ENCODE measurements at regions not wholly inside any gene's neighbourhood (a gene's known extent, or its start where the extent isn't known, plus 50 kb on each side); places are given as distances from the start of the nearest gene placed in this dataset.

DNA sequence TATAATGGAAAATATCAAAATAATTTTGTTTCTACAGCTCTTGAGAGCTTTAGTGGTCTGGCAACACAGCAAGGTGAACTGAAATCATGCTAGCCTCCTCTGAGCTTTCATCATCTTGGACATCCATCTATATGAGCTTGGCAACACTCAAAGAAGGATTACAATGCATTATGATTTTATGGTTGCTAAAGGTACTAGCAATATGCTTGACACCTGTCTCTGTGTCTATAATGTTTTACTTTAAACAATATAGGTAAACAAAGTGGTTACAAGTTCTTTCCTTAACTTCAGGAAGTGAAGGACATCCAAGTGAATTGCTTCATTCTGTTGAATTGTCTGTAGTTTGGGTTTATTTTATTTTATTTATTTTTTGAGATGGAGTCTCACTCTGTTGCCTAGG is 203.7 kb upstream of the RRP15 start:
- CTCF ChIA-PET, result no interaction called here
- TF ChIP-seq CTCF (conservative IDR thresholded peaks at IDR 0.05; ENCODE audit: low read depth), result no peak
- no peak for DNase-seq (ENCODE audit: low spot score)
- H3K27ac ChIP-seq, result no peak overlapping the region
- POLR2A ChIA-PET (ENCODE audit: low non-redundant PET), result no interaction called here

- H3K27ac ChIP-seq, result no peak overlapping the region
- no peak for DNase-seq (ENCODE audit: low spot score)
- no peak for TF ChIP-seq CTCF (conservative IDR thresholded peaks at IDR 0.05; ENCODE audit: low read depth)
- ChIA-PET CTCF (no interaction called here), POLR2A (ENCODE audit: low non-redundant PET) (no interaction called here)
Measured at GRCh38 chr1:218090459-218090858, 194.6 kb upstream of the RRP15 start.

DNA sequence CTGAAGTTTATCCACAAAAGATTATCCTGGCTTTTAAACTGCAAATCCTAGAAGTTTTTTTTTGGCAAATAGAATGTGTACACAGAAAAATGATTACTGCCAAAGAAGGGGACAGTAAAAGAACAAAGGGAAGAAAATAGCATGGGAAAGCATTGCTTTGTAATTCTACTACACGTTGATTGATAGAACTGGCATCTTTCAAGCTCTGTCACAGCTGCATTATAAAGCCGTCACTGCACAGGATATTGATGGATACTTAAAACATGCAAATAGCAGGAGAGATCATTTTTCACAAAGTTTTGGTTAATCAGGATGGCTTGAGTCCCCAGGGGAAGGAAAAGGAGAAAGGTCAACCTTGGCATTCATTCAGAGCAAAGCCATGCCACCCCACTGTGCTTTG is 183.7 kb upstream of the RRP15 start:
- CTCF ChIA-PET, result no interaction called here
- POLR2A ChIA-PET (ENCODE audit: low non-redundant PET), result no interaction called here
- TF ChIP-seq CTCF (conservative IDR thresholded peaks at IDR 0.05; ENCODE audit: low read depth), result no peak
- no peak overlapping the region for H3K27ac ChIP-seq
- no peak for DNase-seq (ENCODE audit: low spot score)

GRCh38 chr1:218108034-218108433 is 177.1 kb upstream of the RRP15 start:
- ChIA-PET CTCF (no interaction called here), POLR2A (ENCODE audit: low non-redundant PET) (no interaction called here)
- TF ChIP-seq CTCF (conservative IDR thresholded peaks at IDR 0.05; ENCODE audit: low read depth), result no peak
- H3K27ac ChIP-seq, result no peak overlapping the region
- no peak for DNase-seq (ENCODE audit: low spot score)

- CTCF ChIA-PET, result interaction anchor here (0.6 kb wide), 1 partner anchor 1310 kb away, joined by 3 read pairs; no protein-coding TSS in a partner anchor
Measured at GRCh38 chr1:218112862-218113261, 172.2 kb upstream of the RRP15 start.

GRCh38 chr1:218123968-218124367 is 161.1 kb upstream of the RRP15 start:
- no peak for DNase-seq (ENCODE audit: low spot score)
- no peak overlapping the region for H3K27ac ChIP-seq
- ChIA-PET POLR2A (ENCODE audit: low non-redundant PET) (no interaction called here), CTCF (interaction anchor here (0.6 kb wide), 1 partner anchor 138 kb away, joined by 3 read pairs; no protein-coding TSS in a partner anchor)
- TF ChIP-seq CTCF (conservative IDR thresholded peaks at IDR 0.05; ENCODE audit: low read depth), result no peak

More at GRCh38 chr1:218112862-218113261, 172.2 kb upstream of the RRP15 start:
- no peak for DNase-seq (ENCODE audit: low spot score)
- POLR2A ChIA-PET (ENCODE audit: low non-redundant PET), result no interaction called here
- no peak overlapping the region for H3K27ac ChIP-seq
- no peak for TF ChIP-seq CTCF (conservative IDR thresholded peaks at IDR 0.05; ENCODE audit: low read depth)

DNA sequence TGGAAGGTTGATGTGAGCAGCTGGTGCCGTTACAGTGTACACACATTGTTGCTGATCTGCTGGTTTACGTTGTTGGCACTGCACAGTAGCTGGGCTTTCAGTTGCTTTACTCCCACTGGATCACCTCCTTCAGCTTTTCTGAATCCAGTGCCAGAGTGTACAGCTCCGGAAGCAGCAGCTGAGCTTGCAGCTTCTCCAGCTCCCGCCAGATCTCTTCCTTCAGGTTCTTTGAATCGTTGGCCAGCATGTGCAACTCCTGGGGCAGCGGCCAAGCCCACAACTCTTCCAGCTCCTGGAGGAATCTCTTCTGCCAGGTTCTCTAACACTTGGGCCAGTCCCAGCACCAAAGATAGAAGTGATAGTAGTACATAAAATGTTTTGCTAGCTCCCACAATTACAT is 149.7 kb upstream of the RRP15 start:
- no peak overlapping the region for H3K27ac ChIP-seq
- DNase-seq (ENCODE audit: low spot score), result no peak
- ChIA-PET CTCF (no interaction called here), POLR2A (ENCODE audit: low non-redundant PET) (no interaction called here)
- no peak for TF ChIP-seq CTCF (conservative IDR thresholded peaks at IDR 0.05; ENCODE audit: low read depth)
